IMR-90 (cell line): ENCODE measurements at regions not wholly inside any gene's neighbourhood (a gene's known extent, or its start where the extent isn't known, plus 50 kb on each side); places are given as distances from the start of the nearest gene placed in this dataset.

ENCODE experiments used
- ATAC-seq: fragments of 200-7000 bp; cut with Tn5 transposase; 2 replicates; pipeline ENCODE4 v1.9.1; 2020; ENCODE audit warnings: low read depth, mild to moderate bottlenecking, moderate library complexity
- BruUV-seq: library from RNA; stranded (reverse); fragments of 400-500 nt; replicated peaks from 2 replicates; lab custom pipeline; 2021; lab: Mats Ljungman, UMichigan
- CTCF ChIA-PET: fragments of 300-600 bp; formaldehyde crosslinking; extraction: SDS; loops from one replicate; lab custom pipeline; 2021; ENCODE audit warnings: antibody characterized with exemption; lab: Yijun Ruan, JAX
- POLR2A ChIA-PET: fragments of 300-600 bp; sonication (Branson Sonifier 250); formaldehyde crosslinking; loops from one replicate; lab custom pipeline; 2022; ENCODE audit warnings: antibody characterized with exemption; ENCODE audit not compliant: unreplicated experiment; lab: Charles Lee
- DNase-seq: peaks from one replicate; pipeline ENCODE4 v3.0.0; 2013
- H2AFZ ChIP-seq: replicated peaks from 2 replicates; pipeline ENCODE3; 2013; ENCODE audit warnings: low read length, mild to moderate bottlenecking; ENCODE audit not compliant: poor library complexity
- H2AK5ac ChIP-seq: 2 replicates; pipeline ENCODE4 v1.6.1; 2013; ENCODE audit warnings: low read depth, low read length, inconsistent platforms
- H2AK9ac ChIP-seq: replicated peaks from 2 replicates; pipeline ENCODE3; 2013; ENCODE audit warnings: mild to moderate bottlenecking, low read depth, low read length, moderate library complexity; ENCODE audit not compliant: poor library complexity
- H2BK120ac ChIP-seq: 2 replicates; pipeline ENCODE4 v1.6.1; 2013; ENCODE audit warnings: low read depth, low read length, inconsistent platforms
- H2BK15ac ChIP-seq: 3 replicates; pipeline ENCODE4 v1.6.1; 2013; ENCODE audit warnings: low read depth, low read length, inconsistent platforms
- H2BK20ac ChIP-seq: 2 replicates; pipeline ENCODE4 v1.6.1; 2013; ENCODE audit warnings: low read depth, mild to moderate bottlenecking, inconsistent platforms, low read length, moderate library complexity
- H2BK5ac ChIP-seq: 2 replicates; pipeline ENCODE4 v1.6.1; 2013; ENCODE audit warnings: mild to moderate bottlenecking, low read depth, low read length, inconsistent platforms; ENCODE audit not compliant: poor library complexity, severe bottlenecking
- H3K14ac ChIP-seq: replicated peaks from 2 replicates; pipeline ENCODE4 v1.6.1; 2013; ENCODE audit warnings: low read depth, low read length, inconsistent platforms
- H3K18ac ChIP-seq: 2 replicates; pipeline ENCODE4 v1.6.1; 2013; ENCODE audit warnings: low read depth, low read length, control low read depth
- H3K23ac ChIP-seq: 2 replicates; pipeline ENCODE4 v1.6.1; 2013; ENCODE audit warnings: low read depth, low read length, inconsistent platforms
- H3K27ac ChIP-seq: 2 replicates; pipeline ENCODE4 v1.5.1; 2013; ENCODE audit warnings: mild to moderate bottlenecking, control low read depth, low read length; ENCODE audit not compliant: insufficient read depth
- H3K27me3 ChIP-seq: 2 replicates; pipeline ENCODE4 v1.6.1; 2013; ENCODE audit warnings: low read length; ENCODE audit not compliant: control insufficient read depth, insufficient read depth
- H3K36me3 ChIP-seq: 2 replicates; pipeline ENCODE4 v1.6.1; 2013; ENCODE audit warnings: low read length, mixed read lengths; ENCODE audit not compliant: control insufficient read depth, insufficient read depth
- H3K4ac ChIP-seq: 2 replicates; pipeline ENCODE4 v1.6.1; 2013; ENCODE audit warnings: low read depth, low read length, inconsistent platforms
- H3K4me1 ChIP-seq: 2 replicates; pipeline ENCODE4 v1.6.1; 2013; ENCODE audit warnings: low read length, mixed read lengths; ENCODE audit not compliant: control insufficient read depth, insufficient read depth
- H3K4me2 ChIP-seq: 2 replicates; pipeline ENCODE4 v1.6.1; 2013; ENCODE audit warnings: low read depth, mild to moderate bottlenecking, control low read depth, low read length, moderate library complexity
- H3K4me3 ChIP-seq: 2 replicates; pipeline ENCODE4 v1.5.1; 2013; ENCODE audit warnings: low read depth, mild to moderate bottlenecking, control low read depth, low read length, moderate library complexity; ENCODE audit not compliant: insufficient read depth
- H3K56ac ChIP-seq: 2 replicates; pipeline ENCODE4 v1.6.1; 2013; ENCODE audit warnings: low read length, inconsistent platforms; ENCODE audit not compliant: insufficient read depth; ENCODE audit errors: extremely low read depth
- H3K79me1 ChIP-seq, 2 experiments: 2 replicates each; pipeline ENCODE4 v1.6.1; 2013; ENCODE audit warnings: low read length in 2 of 2, inconsistent platforms in 1 of 2, low read depth in 1 of 2
- H3K9ac ChIP-seq: 2 replicates; pipeline ENCODE4 v1.6.1; 2013; ENCODE audit warnings: low read depth, low read length, control low read depth
- H3K9me1 ChIP-seq: 2 replicates; pipeline ENCODE4 v1.6.1; 2013; ENCODE audit warnings: low read length, inconsistent platforms; ENCODE audit not compliant: insufficient read depth
- H3K9me3 ChIP-seq: 2 replicates; pipeline ENCODE4 v1.6.1; 2013; ENCODE audit warnings: low read length; ENCODE audit not compliant: control insufficient read depth, insufficient read depth
- H4K20me1 ChIP-seq: 2 replicates; pipeline ENCODE4 v1.6.1; 2013; ENCODE audit warnings: low read length, inconsistent platforms; ENCODE audit not compliant: insufficient read depth
- H4K5ac ChIP-seq: 2 replicates; pipeline ENCODE4 v1.6.1; 2013; ENCODE audit warnings: mild to moderate bottlenecking, low read depth, low read length, control low read depth
- H4K8ac ChIP-seq, 2 experiments: 2 replicates each; pipeline ENCODE4 v1.6.1; 2013; ENCODE audit warnings: low read depth in 2 of 2, low read length in 2 of 2, control low read depth in 1 of 2, inconsistent platforms in 1 of 2
- H4K91ac ChIP-seq: 2 replicates; pipeline ENCODE4 v1.6.1; 2013; ENCODE audit warnings: low read depth, low read length, inconsistent platforms; ENCODE audit not compliant: insufficient read depth
- BHLHE40 ChIP-seq: fragments of 150-350 bp; IDR thresholded peaks from 2 replicates; pipeline ENCODE4 v1.6.1; 2016; ENCODE audit warnings: mild to moderate bottlenecking, low read depth, low read length
- CEBPB ChIP-seq: IDR thresholded peaks from 2 replicates; pipeline ENCODE4 v1.6.1; 2012; ENCODE audit warnings: low read depth, low read length, improper control_type of control experiment
- CHD1 ChIP-seq: IDR thresholded peaks from 2 replicates; pipeline ENCODE4 v1.6.1; 2012; ENCODE audit warnings: low read depth, low read length, improper control_type of control experiment
- MAZ ChIP-seq: IDR thresholded peaks from 2 replicates; pipeline ENCODE4 v1.6.1; 2012; ENCODE audit warnings: low read depth, mild to moderate bottlenecking, low read length, improper control_type of control experiment, moderate library complexity, borderline replicate concordance
- NFE2L2 ChIP-seq: fragments of 150-350 bp; IDR thresholded peaks from 2 replicates; pipeline ENCODE4 v1.6.1; 2016; ENCODE audit warnings: low read depth, mild to moderate bottlenecking, low read length
- RAD21 ChIP-seq: IDR thresholded peaks from 2 replicates; pipeline ENCODE4 v1.6.1; 2012; ENCODE audit warnings: low read length, improper control_type of control experiment
- SMC3 ChIP-seq: fragments of 150-350 bp; IDR thresholded peaks from 2 replicates; pipeline ENCODE4 v1.6.1; 2016; ENCODE audit warnings: low read depth, mild to moderate bottlenecking, antibody characterized with exemption, low read length, moderate library complexity
- USF2 ChIP-seq: fragments of 150-350 bp; IDR thresholded peaks from 2 replicates; pipeline ENCODE4 v1.6.1; 2017; ENCODE audit warnings: mild to moderate bottlenecking, antibody characterized with exemption, low read length, low read depth
- WGBS, 2 experiments: methylation state at CpG; one replicate each; pipeline versions ENCODE4 v1.1.5 to v1.1.7; 2013; ENCODE audit warnings: missing lambda C conversion rate in 2 of 2; ENCODE audit not compliant: insufficient read length in 1 of 2; ENCODE audit errors: extremely low coverage in 2 of 2; 5-methylcytosine and 5-hydroxymethylcytosine counted together
- dilution Hi-C: fragments of 300-500 bp; cut with HindIII; formaldehyde crosslinking; loops from one replicate; pipeline ENCODE4 v1.14.3; 2018; ENCODE audit warnings: low sequenced_read_pairs; ENCODE audit not compliant: unreplicated experiment
- in situ Hi-C: fragments of 300-500 bp; cut with MboI; formaldehyde crosslinking; loops from 3 replicates; pipeline ENCODE4 v1.14.3; 2019; ENCODE audit warnings: low sequenced_read_pairs, inconsistent platforms, mixed read lengths
- intact Hi-C: fragments of 100-400 bp; cut with micrococcal nuclease; formaldehyde crosslinking; loops from 2 replicates; pipeline ENCODE4 v1.10.0; 2022

DNA sequence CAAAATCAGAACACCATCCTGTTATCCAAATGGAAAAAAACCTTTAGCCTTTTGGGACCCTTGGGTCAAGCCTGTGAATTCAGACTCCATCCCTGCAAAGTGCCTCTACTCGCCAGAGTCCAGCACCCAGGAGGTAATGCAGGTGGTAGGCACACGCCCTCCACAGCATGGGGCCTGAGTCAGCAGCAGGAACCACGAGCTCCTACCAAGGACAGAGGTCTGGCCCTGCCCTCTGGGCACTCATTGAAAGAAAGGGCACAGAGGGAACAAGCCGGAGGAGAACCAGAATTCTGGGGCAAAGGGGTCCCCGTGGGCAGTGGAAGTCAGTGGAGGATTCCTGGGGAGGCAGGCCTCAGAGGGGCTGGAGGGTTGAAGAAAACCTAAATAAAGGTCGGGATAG, 438.1 kb downstream of the NPHP4 start:
- H4K20me1 ChIP-seq, result no peaks in the 10 kb centered on the region
- H2BK20ac ChIP-seq, result no peak overlapping the region
- H3K9ac ChIP-seq, result no peak overlapping the region
- no peaks in the 10 kb centered on the region for H3K27me3 ChIP-seq
- H3K14ac ChIP-seq, result no peak overlapping the region
- H3K4ac ChIP-seq, result no peak overlapping the region
- DNase-seq (no peak), ATAC-seq (no peak)
- WGBS, 2 experiments, result no CpG with 5 or more reads among the region's 6 CpGs
- H2BK5ac ChIP-seq, result no peak overlapping the region
- no peak overlapping the region for H3K18ac ChIP-seq
- H3K23ac ChIP-seq, result no peak overlapping the region
- H3K4me2 ChIP-seq, result no peak overlapping the region
- H2BK15ac ChIP-seq, result no peak overlapping the region
- no peak overlapping the region for H2AK9ac ChIP-seq
- CTCF ChIA-PET, result no interaction called here
- no peak overlapping the region for H3K56ac ChIP-seq
- no peak overlapping the region for H3K27ac ChIP-seq
- H4K5ac ChIP-seq, result no peak overlapping the region
- H3K36me3 ChIP-seq, result no peaks in the 10 kb centered on the region
- in situ Hi-C loops (no loop called here), intact Hi-C loops (no loop called here), dilution Hi-C loops (no loop called here)
- H3K9me3 ChIP-seq, result peaks cover 26% of the 10 kb centered on the region
- POLR2A ChIA-PET, result no interaction called here
- H3K79me1 ChIP-seq, result no peaks in the 10 kb centered on the region
- H3K4me3 ChIP-seq, result no peak overlapping the region
- no peak overlapping the region for H4K91ac ChIP-seq
- H2AFZ ChIP-seq, result no peak overlapping the region
- H2BK120ac ChIP-seq, result no peak overlapping the region
- BruUV-seq, result no TSS peak
- H2AK5ac ChIP-seq, result no peak overlapping the region
- H3K9me1 ChIP-seq, result no peaks in the 10 kb centered on the region
- H4K8ac ChIP-seq, result no peak overlapping the region
- no peak for TF ChIP-seq BHLHE40
- TF ChIP-seq NFE2L2, result no peak
- no peak for TF ChIP-seq USF2
- no peak for TF ChIP-seq SMC3
- no peak for TF ChIP-seq RAD21
- no peak for TF ChIP-seq CEBPB
- TF ChIP-seq MAZ, result no peak
- no peak for TF ChIP-seq CHD1
- H3K4me1 ChIP-seq, result no peaks in the 10 kb centered on the region
